Duodenal mucosa (tissue), 2 donors: ENCODE measurements at regions not wholly inside any gene's neighbourhood (a gene's known extent, or its start where the extent isn't known, plus 50 kb on each side); places are given as distances from the start of the nearest gene placed in this dataset.

Experiments
- H3K27ac ChIP-seq: one replicate; pipeline ENCODE4 v1.7.0; 2013; ENCODE audit warnings: low read depth, low read length
- H3K27me3 ChIP-seq, 2 donors: one replicate each; pipeline ENCODE4 v1.7.0; 2013; ENCODE audit warnings: low read length in 2 of 2, control low read depth in 1 of 2; ENCODE audit not compliant: insufficient read depth in 2 of 2, control insufficient read depth in 1 of 2
- H3K36me3 ChIP-seq, 2 donors: one replicate each; pipeline ENCODE4 v1.7.0; 2013; ENCODE audit warnings: low read length in 2 of 2, control low read depth in 1 of 2; ENCODE audit not compliant: insufficient read depth in 2 of 2, control insufficient read depth in 1 of 2
- H3K4me1 ChIP-seq, 2 donors: one replicate each; pipeline ENCODE4 v1.7.0; 2013; ENCODE audit warnings: low read length in 2 of 2, control low read depth in 1 of 2; ENCODE audit not compliant: insufficient read depth in 2 of 2, control insufficient read depth in 1 of 2
- H3K4me3 ChIP-seq, 2 donors: one replicate each; pipeline ENCODE4 v1.7.0; 2013; ENCODE audit warnings: low read length in 2 of 2, low read depth in 1 of 2
- H3K9ac ChIP-seq, 2 donors: one replicate each; pipeline ENCODE4 v1.7.0; 2013; ENCODE audit warnings: low read length in 2 of 2, low read depth in 1 of 2
- H3K9me3 ChIP-seq, 2 donors: one replicate each; pipeline ENCODE4 v1.7.0; 2013; ENCODE audit warnings: low read length in 2 of 2, control low read depth in 1 of 2; ENCODE audit not compliant: control insufficient read depth in 1 of 2

- no peaks in the 10 kb centered on the region for H3K36me3 ChIP-seq
- no peaks in the 10 kb centered on the region for H3K9me3 ChIP-seq
- H3K9ac ChIP-seq: no peak overlapping the region
- no peak overlapping the region for H3K27ac ChIP-seq
- H3K4me3 ChIP-seq: no peak overlapping the region
- peaks cover 0 to 5% of the 10 kb centered on the region in 2 donors for H3K27me3 ChIP-seq
- no peaks in the 10 kb centered on the region for H3K4me1 ChIP-seq
These were observed 187.3 kb upstream of the TNP1 start for GRCh38 chr2:217047209-217047608.

- Histone ChIP-seq H3K36me3 (no peaks in the 10 kb centered on the region), H3K9me3 (no peaks in the 10 kb centered on the region), H3K27me3 (peaks cover 0 to 5% of the 10 kb centered on the region in 2 donors), H3K9ac (no peak overlapping the region), H3K4me3 (no peak overlapping the region), H3K4me1 (no peaks in the 10 kb centered on the region), H3K27ac (no peak overlapping the region)
These were observed 186.0 kb upstream of the TNP1 start for GRCh38 chr2:217045700-217046475.

- H3K9ac ChIP-seq: no peak overlapping the region
These were observed 180.2 kb upstream of the TNP1 start for GRCh38 chr2:217040099-217040498.

GRCh38 chr2:217038001-217038400 lies 178.1 kb upstream of the TNP1 start:
- Histone ChIP-seq H3K9ac (no peak overlapping the region), H3K36me3 (no peaks in the 10 kb centered on the region), H3K4me1 (no peaks in the 10 kb centered on the region), H3K27me3 (no peaks in the 10 kb centered on the region), H3K9me3 (no peaks in the 10 kb centered on the region), H3K4me3 (no peak overlapping the region), H3K27ac (no peak overlapping the region)

More at GRCh38 chr2:217040099-217040498, 180.2 kb upstream of the TNP1 start:
- no peaks in the 10 kb centered on the region for H3K27me3 ChIP-seq
- no peaks in the 10 kb centered on the region for H3K4me1 ChIP-seq
- H3K4me3 ChIP-seq: no peak overlapping the region
- no peak overlapping the region for H3K27ac ChIP-seq
- H3K9me3 ChIP-seq: no peaks in the 10 kb centered on the region
- H3K36me3 ChIP-seq: no peaks in the 10 kb centered on the region

- Histone ChIP-seq H3K4me3 (no peak overlapping the region), H3K27me3 (no peaks in the 10 kb centered on the region), H3K9me3 (no peaks in the 10 kb centered on the region), H3K9ac (no peak overlapping the region), H3K36me3 (no peaks in the 10 kb centered on the region), H3K27ac (no peak overlapping the region), H3K4me1 (no peaks in the 10 kb centered on the region)
These were observed 177.5 kb upstream of the TNP1 start for GRCh38 chr2:217037353-217037752.

- no peak overlapping the region for H3K4me3 ChIP-seq
- H3K9ac ChIP-seq: no peak overlapping the region
- no peaks in the 10 kb centered on the region for H3K27me3 ChIP-seq
- no peaks in the 10 kb centered on the region for H3K4me1 ChIP-seq
- no peaks in the 10 kb centered on the region for H3K9me3 ChIP-seq
- H3K27ac ChIP-seq: no peak overlapping the region
- no peaks in the 10 kb centered on the region for H3K36me3 ChIP-seq
These were observed 176.1 kb upstream of the TNP1 start for GRCh38 chr2:217035967-217036366.

- Histone ChIP-seq H3K36me3 (no peaks in the 10 kb centered on the region), H3K27ac (no peak overlapping the region), H3K9ac (no peak overlapping the region), H3K4me3 (no peak overlapping the region), H3K9me3 (no peaks in the 10 kb centered on the region), H3K4me1 (no peaks in the 10 kb centered on the region), H3K27me3 (peaks cover 0 to 3% of the 10 kb centered on the region in 2 donors)
These were observed 173.3 kb upstream of the TNP1 start for GRCh38 chr2:217033186-217033585.

GRCh38 chr2:217031445-217031844 lies 171.6 kb upstream of the TNP1 start:
- Histone ChIP-seq H3K9me3 (no peaks in the 10 kb centered on the region), H3K36me3 (no peaks in the 10 kb centered on the region), H3K27me3 (peaks cover 0 to 3% of the 10 kb centered on the region in 2 donors), H3K9ac (no peak overlapping the region), H3K4me1 (no peaks in the 10 kb centered on the region), H3K4me3 (no peak overlapping the region), H3K27ac (no peak overlapping the region)

GRCh38 chr2:217030081-217030480 lies 170.2 kb upstream of the TNP1 start:
- no peak overlapping the region for H3K4me3 ChIP-seq
- H3K27me3 ChIP-seq: peaks cover 0 to 3% of the 10 kb centered on the region in 2 donors
- no peaks in the 10 kb centered on the region for H3K9me3 ChIP-seq
- H3K27ac ChIP-seq: no peak overlapping the region
- no peak overlapping the region for H3K9ac ChIP-seq
- H3K4me1 ChIP-seq: no peaks in the 10 kb centered on the region
- H3K36me3 ChIP-seq: no peaks in the 10 kb centered on the region

- Histone ChIP-seq H3K4me1 (no peaks in the 10 kb centered on the region), H3K9ac (no peak overlapping the region), H3K27ac (no peak overlapping the region), H3K36me3 (no peaks in the 10 kb centered on the region), H3K9me3 (no peaks in the 10 kb centered on the region), H3K27me3 (peaks cover 0 to 3% of the 10 kb centered on the region in 2 donors), H3K4me3 (no peak overlapping the region)
These were observed 168.3 kb upstream of the TNP1 start for GRCh38 chr2:217028128-217028527.
